H1 (cell line): ENCODE measurements at regions not wholly inside any gene's neighbourhood (a gene's known extent, or its start where the extent isn't known, plus 50 kb on each side); places are given as distances from the start of the nearest gene placed in this dataset.

Source experiments
- CBX8 ChIP-seq: fragments of 300-800, 300-1000 bp; sonication (generic); IDR thresholded peaks from 2 replicates; pipeline ENCODE4 v1.7.1; 2016; ENCODE audit warnings: low read depth, low read length, borderline replicate concordance
- KDM4A ChIP-seq: IDR thresholded peaks from one replicate; pipeline ENCODE4 v1.7.1; 2012; ENCODE audit warnings: low read depth, mild to moderate bottlenecking, moderate library complexity, low read length, inconsistent platforms; ENCODE audit not compliant: severe bottlenecking
- NRF1 ChIP-seq: IDR thresholded peaks from 2 replicates; pipeline ENCODE4 v1.6.1; 2011; ENCODE audit warnings: mild to moderate bottlenecking, low read depth, low read length, improper control_type of control experiment
- POU5F1 ChIP-seq: IDR thresholded peaks from 2 replicates; pipeline ENCODE4 v1.6.1; 2011; ENCODE audit warnings: low read depth, mild to moderate bottlenecking, low read length, moderate library complexity
- RNF2 ChIP-seq: fragments of 200-900, 300-1000 bp; sonication (generic); IDR thresholded peaks from 2 replicates; pipeline ENCODE4 v1.7.1; 2016; ENCODE audit warnings: borderline replicate concordance, low read depth, mild to moderate bottlenecking, antibody characterized with exemption, low read length; ENCODE audit not compliant: poor library complexity, severe bottlenecking; ENCODE audit errors: missing control alignments
- SAP30 ChIP-seq: fragments of 300-600 bp; sonication (generic); IDR thresholded peaks from 2 replicates; pipeline ENCODE4 v1.7.1; 2012; ENCODE audit warnings: low read length, moderate library complexity, mild to moderate bottlenecking, inconsistent platforms; ENCODE audit not compliant: insufficient read depth, insufficient replicate concordance
- SP1 ChIP-seq: IDR thresholded peaks from 2 replicates; pipeline ENCODE4 v1.6.1; 2011; ENCODE audit warnings: low read depth, low read length

DNA sequence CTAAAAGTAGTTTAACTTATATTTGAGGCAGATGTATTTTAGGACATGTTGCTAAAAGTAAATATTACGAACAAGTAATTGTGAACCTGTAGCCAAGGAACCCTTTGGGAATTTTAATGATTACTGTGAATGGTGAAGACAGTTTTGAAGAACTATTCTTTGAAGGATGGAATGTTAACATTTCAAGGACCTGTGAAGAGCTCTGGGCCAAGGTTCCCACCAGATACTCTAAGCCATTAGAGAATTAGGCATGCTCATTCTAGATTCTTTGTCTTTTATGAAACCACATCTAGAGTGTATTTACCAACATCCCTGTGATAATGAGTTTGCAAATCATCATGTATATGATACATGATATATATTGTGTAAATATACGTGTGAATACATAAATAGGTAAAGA, 99.8 kb downstream of the SEPTIN7 start (continued):
- TF ChIP-seq RNF2 = no peak
- no peak for TF ChIP-seq KDM4A
- no peak for TF ChIP-seq POU5F1
- no peak for TF ChIP-seq SP1
- TF ChIP-seq CBX8 = no peak
- TF ChIP-seq NRF1 = no peak
- no peak for TF ChIP-seq SAP30
